ENCODE measurements at regions not wholly inside any gene's neighbourhood (a gene's known extent, or its start where the extent isn't known, plus 50 kb on each side); places are given as distances from the start of the nearest gene placed in this dataset.

DNA sequence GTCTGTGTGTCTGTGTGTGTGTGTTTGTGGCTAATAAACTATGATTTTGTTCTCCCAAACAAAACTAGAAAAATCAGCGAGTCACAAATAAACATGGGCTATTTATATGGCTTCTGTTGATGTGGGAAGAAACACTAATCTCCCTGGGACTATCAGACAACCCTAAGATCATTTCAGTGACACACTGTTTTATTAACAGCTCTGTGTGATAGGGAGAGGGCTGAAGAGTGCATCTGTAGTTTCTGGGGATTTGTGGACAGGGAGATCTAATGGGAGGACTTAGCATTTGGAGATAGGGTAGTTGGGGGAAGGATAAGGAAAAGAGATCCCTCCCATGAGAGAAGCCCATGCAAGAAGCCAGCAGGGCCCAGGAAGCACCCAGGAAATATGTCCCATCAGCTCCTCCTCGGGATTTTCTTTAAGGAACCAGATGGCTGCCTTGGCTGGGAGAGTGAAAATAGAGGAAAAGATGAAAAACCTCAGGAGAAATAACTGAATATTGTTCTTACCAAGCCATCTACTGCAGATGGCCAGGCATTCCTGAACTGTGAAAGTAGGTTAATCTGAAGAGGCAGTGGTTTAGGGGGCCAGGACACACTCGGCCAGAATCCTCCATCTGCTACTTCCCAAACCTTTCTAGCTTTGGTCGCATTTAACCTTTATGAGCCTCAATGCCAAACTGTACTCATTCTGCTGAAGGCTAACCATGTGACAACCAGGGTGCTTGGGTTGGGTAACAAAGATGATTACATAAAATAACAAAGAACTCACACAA is 253.4 kb downstream of the BTG1 start:
- TF ChIP-seq, protein P1, sequence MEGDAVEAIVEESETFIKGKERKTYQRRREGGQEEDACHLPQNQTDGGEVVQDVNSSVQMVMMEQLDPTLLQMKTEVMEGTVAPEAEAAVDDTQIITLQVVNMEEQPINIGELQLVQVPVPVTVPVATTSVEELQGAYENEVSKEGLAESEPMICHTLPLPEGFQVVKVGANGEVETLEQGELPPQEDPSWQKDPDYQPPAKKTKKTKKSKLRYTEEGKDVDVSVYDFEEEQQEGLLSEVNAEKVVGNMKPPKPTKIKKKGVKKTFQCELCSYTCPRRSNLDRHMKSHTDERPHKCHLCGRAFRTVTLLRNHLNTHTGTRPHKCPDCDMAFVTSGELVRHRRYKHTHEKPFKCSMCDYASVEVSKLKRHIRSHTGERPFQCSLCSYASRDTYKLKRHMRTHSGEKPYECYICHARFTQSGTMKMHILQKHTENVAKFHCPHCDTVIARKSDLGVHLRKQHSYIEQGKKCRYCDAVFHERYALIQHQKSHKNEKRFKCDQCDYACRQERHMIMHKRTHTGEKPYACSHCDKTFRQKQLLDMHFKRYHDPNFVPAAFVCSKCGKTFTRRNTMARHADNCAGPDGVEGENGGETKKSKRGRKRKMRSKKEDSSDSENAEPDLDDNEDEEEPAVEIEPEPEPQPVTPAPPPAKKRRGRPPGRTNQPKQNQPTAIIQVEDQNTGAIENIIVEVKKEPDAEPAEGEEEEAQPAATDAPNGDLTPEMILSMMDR (conservative IDR thresholded peaks at IDR 0.05; ENCODE audit: low read depth, low read length), result no peak
- TF ChIP-seq EZH2phosphoT487 (IDR thresholded peaks at IDR 0.05; ENCODE audit: borderline replicate concordance, low read length) (no peak), EZH2 (IDR thresholded peaks at IDR 0.05; ENCODE audit: low read length, unreplicated experiment) (no peak)

All from PC-3 (cell line).